GM12878 (cell line): ENCODE measurements at regions not wholly inside any gene's neighbourhood (a gene's known extent, or its start where the extent isn't known, plus 50 kb on each side); places are given as distances from the start of the nearest gene placed in this dataset.

ENCODE experiments used
- ATAC-seq: fragments of 200-7000 bp; cut with Tn5 transposase; 3 replicates; pipeline ENCODE4 v1.9.1; 2020; ENCODE audit warnings: mild to moderate bottlenecking, moderate library complexity
- BruUV-seq: library from RNA; stranded (reverse); fragments of 400-500 nt; replicated peaks from 2 replicates; lab custom pipeline; 2021; lab: Mats Ljungman, UMichigan
- CTCF ChIA-PET: fragments of 300-600 bp; sonication (Branson Sonifier 250); formaldehyde crosslinking; extraction: SDS; loops from one replicate; lab custom pipeline; 2021; ENCODE audit warnings: inconsistent platforms; lab: Yijun Ruan, JAX
- POLR2A ChIA-PET: fragments of 350-600 bp; formaldehyde crosslinking; extraction: SDS; loops from one replicate; lab custom pipeline; 2021; ENCODE audit warnings: inconsistent platforms; lab: Charles Lee
- RAD21 ChIA-PET: fragments of 300-600 bp; sonication (Branson Sonifier 250); formaldehyde crosslinking; loops from one replicate; lab custom pipeline; 2023; ENCODE audit warnings: antibody characterized with exemption; ENCODE audit not compliant: unreplicated experiment; lab: Charles Lee
- SMC1A ChIA-PET: fragments of 300-600 bp; sonication (Branson Sonifier 250); formaldehyde crosslinking; loops from one replicate; lab custom pipeline; 2023; ENCODE audit not compliant: unreplicated experiment, uncharacterized antibody; lab: Charles Lee
- DNase-seq: peaks from one replicate; pipeline ENCODE4 v3.0.0-alpha.2; 2011; ENCODE audit warnings: low read depth, low spot score
- FAIRE-seq: peaks from 3 replicates; lab custom pipeline; 2011; peaks lifted over from hg19 to GRCh38; lab: Jason Lieb, UNC
- H2AFZ ChIP-seq: 2 replicates; pipeline ENCODE4 v1.6.0; 2011; ENCODE audit warnings: low read depth, low read length, control low read depth; ENCODE audit not compliant: control insufficient read depth
- H3K27ac ChIP-seq: 2 replicates; pipeline ENCODE4 v1.5.1; 2011; ENCODE audit warnings: control low read depth; ENCODE audit not compliant: control insufficient read depth, insufficient read depth
- H3K27me3 ChIP-seq, 2 experiments: replicated peaks in 1 of 2; 2 replicates each; pipeline versions ENCODE4 v1.6.0 to v1.6.1; 2011; ENCODE audit warnings: low read length in 1 of 2; ENCODE audit not compliant: control insufficient read depth in 2 of 2, insufficient read depth in 2 of 2
- H3K36me3 ChIP-seq, 2 experiments: 2 replicates each; pipeline ENCODE4 v1.5.1; 2011; ENCODE audit warnings: low read length in 1 of 2; ENCODE audit not compliant: control insufficient read depth in 2 of 2, insufficient read depth in 2 of 2
- H3K4me1 ChIP-seq: 2 replicates; pipeline ENCODE4 v1.6.1; 2011; ENCODE audit warnings: mild to moderate bottlenecking, low read length, moderate library complexity, mixed read lengths; ENCODE audit not compliant: control insufficient read depth, insufficient read depth
- H3K4me2 ChIP-seq: 2 replicates; pipeline ENCODE4 v1.6.0; 2011; ENCODE audit warnings: control low read depth; ENCODE audit not compliant: control insufficient read depth, insufficient read depth
- H3K4me3 ChIP-seq: fragments of 200-600 bp; sonication (generic); 2 replicates; pipeline ENCODE4 v1.5.1; 2016
- H3K79me2 ChIP-seq: 2 replicates; pipeline ENCODE4 v1.6.0; 2011; ENCODE audit warnings: low read length; ENCODE audit not compliant: control insufficient read depth, insufficient read depth
- H3K9ac ChIP-seq: 2 replicates; pipeline ENCODE4 v1.8.0; 2011; ENCODE audit warnings: low read length, control low read depth, mixed read lengths; ENCODE audit not compliant: control insufficient read depth, insufficient read depth
- H3K9me3 ChIP-seq: replicated peaks from 3 replicates; pipeline ENCODE4 v1.5.1; 2011; ENCODE audit warnings: mild to moderate bottlenecking, low read length; ENCODE audit not compliant: control insufficient read depth, insufficient read depth
- H4K20me1 ChIP-seq: 2 replicates; pipeline ENCODE4 v1.6.0; 2011; ENCODE audit not compliant: control insufficient read depth, insufficient read depth
- ASH2L ChIP-seq: fragments of 300-600, 200-600 bp; sonication (generic); IDR thresholded peaks from 2 replicates; pipeline ENCODE4 v1.6.1; 2017; ENCODE audit warnings: low read depth, mild to moderate bottlenecking, borderline replicate concordance
- HDAC2 ChIP-seq: fragments of 200-600 bp; sonication (generic); IDR thresholded peaks from 2 replicates; pipeline ENCODE4 v1.6.1; 2017
- NR2C1 ChIP-seq: fragments of 450-650 bp; IDR thresholded peaks from 2 replicates; pipeline ENCODE4 v1.6.1; 2017; ENCODE audit warnings: antibody characterized with exemption, mild to moderate bottlenecking, moderate library complexity
- RAD21 ChIP-seq: IDR thresholded peaks from 2 replicates; pipeline ENCODE4 v1.6.1; 2011; ENCODE audit warnings: mild to moderate bottlenecking, low read depth, low read length, moderate library complexity; ENCODE audit not compliant: insufficient read depth
- YBX1 ChIP-seq: fragments of 450-650 bp; IDR thresholded peaks from 2 replicates; pipeline ENCODE4 v1.6.1; 2016; ENCODE audit warnings: antibody characterized with exemption
- ZNF207 ChIP-seq: fragments of 450-650 bp; IDR thresholded peaks from 2 replicates; pipeline ENCODE4 v1.6.1; 2014; ENCODE audit warnings: antibody characterized with exemption, mild to moderate bottlenecking, borderline replicate concordance
- ZNF217 ChIP-seq: fragments of 450-650 bp; IDR thresholded peaks from 2 replicates; pipeline ENCODE4 v1.6.1; 2017; ENCODE audit warnings: antibody characterized with exemption, mild to moderate bottlenecking
- ZNF622 ChIP-seq: fragments of 450-650 bp; IDR thresholded peaks from 2 replicates; pipeline ENCODE4 v1.6.1; 2017; ENCODE audit warnings: mild to moderate bottlenecking, inconsistent platforms
- WGBS: methylation state at CpG from one replicate; pipeline ENCODE4 v1.1.6; 2016; ENCODE audit warnings: low lambda C conversion rate; ENCODE audit not compliant: insufficient replicate concordance, insufficient coverage; ENCODE audit errors: missing lambda C conversion rate; 5-methylcytosine and 5-hydroxymethylcytosine counted together
- in situ Hi-C: fragments of 300-500 bp; cut with MboI; formaldehyde crosslinking; loops from 9 replicates; pipeline ENCODE4 v1.14.3; 2018; ENCODE audit warnings: mixed read lengths
- intact Hi-C: fragments of 100-400 bp; cut with micrococcal nuclease; formaldehyde crosslinking; loops from one replicate; pipeline ENCODE4 v1.14.2; 2022; ENCODE audit not compliant: unreplicated experiment

DNA sequence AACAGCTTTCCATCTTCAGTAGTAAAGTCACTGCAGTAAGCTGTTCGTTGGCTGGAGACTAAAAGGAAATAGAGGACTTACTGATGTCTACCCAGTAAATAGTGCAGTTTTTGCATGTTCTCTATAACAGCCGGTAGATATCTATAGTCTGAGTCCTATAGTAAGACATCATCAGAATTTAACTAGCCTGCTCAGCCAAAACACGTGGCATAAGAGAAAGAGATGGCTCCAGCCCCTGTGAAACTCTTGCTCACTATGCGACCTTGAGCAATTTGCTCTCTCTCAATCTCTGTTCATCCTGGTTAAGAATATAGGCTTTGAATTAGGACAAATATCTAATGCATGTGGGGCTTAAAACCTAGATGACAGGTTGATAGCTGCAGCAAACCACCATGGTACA lies 201.6 kb upstream of the PAPPA start (continued):
- TF ChIP-seq ZNF217 (no peak), YBX1 (no peak), ASH2L (no peak), ZNF622 (no peak), RAD21 (no peak), NR2C1 (no peak)

DNA sequence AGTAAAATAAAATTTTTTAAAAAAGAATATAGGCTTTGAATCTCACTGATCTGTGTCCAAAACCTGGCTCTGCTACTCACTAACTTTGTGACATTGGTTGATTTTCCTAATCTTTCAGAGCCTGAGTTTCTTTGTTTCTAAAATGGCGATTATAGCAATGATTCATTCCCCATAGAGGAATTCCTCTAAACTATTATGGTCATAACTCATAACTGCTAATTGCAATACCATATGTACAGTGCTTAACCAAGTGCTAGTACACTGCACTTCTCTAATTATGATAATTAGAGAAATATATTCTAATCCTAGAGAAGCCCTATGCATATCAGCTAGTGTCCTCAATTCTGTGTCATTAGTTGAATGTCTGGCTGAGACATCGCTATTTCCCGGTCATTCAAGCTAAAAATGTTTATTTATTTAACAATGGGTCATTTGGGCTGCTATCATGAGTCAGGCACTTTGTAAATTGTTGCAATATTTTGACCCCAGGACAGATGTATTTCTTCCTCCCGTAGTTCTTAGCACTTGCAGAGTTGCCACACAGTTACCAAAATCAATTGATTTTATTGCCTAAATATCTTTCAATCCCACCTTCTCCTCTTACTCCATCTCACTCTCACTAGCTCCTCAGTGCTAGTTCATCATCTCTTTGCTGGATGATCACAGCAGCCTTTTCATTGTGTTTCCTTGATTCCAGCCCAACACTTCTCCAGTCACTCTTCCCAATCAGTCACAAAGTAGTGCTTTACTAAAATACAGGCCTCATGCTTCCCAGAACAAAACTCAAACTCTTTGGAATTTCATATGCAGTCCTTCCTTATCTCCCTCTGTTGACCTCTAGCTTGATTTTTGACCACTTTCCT lies 200.9 kb upstream of the PAPPA start:
- H3K79me2 ChIP-seq: no peaks in the 10 kb centered on the region
- FAIRE-seq (no peak), ATAC-seq (no peak), DNase-seq (no peak)
- H4K20me1 ChIP-seq: no peaks in the 10 kb centered on the region
- no peak overlapping the region for H3K4me3 ChIP-seq
- no peaks in the 10 kb centered on the region for H3K4me1 ChIP-seq
- no peak overlapping the region for H3K27ac ChIP-seq
- no peaks in the 10 kb centered on the region for H3K27me3 ChIP-seq
- 0% methylated on average over 4 of the region's 4 CpGs for WGBS
- no peaks in the 10 kb centered on the region for H3K9me3 ChIP-seq
- ChIA-PET POLR2A (no interaction called here), SMC1A (no interaction called here), CTCF (no interaction called here), RAD21 (no interaction called here)
- no peak for TF ChIP-seq ZNF207
- TF ChIP-seq HDAC2: no peak
- no peak overlapping the region for H3K4me2 ChIP-seq
- no TSS peak for BruUV-seq
- no peak overlapping the region for H3K9ac ChIP-seq
- no peak overlapping the region for H2AFZ ChIP-seq
- intact Hi-C loops: no loop called here
- in situ Hi-C loops: no loop called here
- no peaks in the 10 kb centered on the region for H3K36me3 ChIP-seq
